Ishikawa (cell line): ENCODE measurements at regions not wholly inside any gene's neighbourhood (a gene's known extent, or its start where the extent isn't known, plus 50 kb on each side); places are given as distances from the start of the nearest gene placed in this dataset.

ENCODE experiments used
- CEBPB ChIP-seq: IDR thresholded peaks from 2 replicates; pipeline ENCODE4 v1.6.1; 2012
- CREB1 ChIP-seq: IDR thresholded peaks from 2 replicates; pipeline ENCODE4 v1.6.1; 2012; ENCODE audit warnings: low read depth
- EGR1 ChIP-seq: IDR thresholded peaks from 2 replicates; pipeline ENCODE4 v1.6.1; 2012
- EP300 ChIP-seq: IDR thresholded peaks from 2 replicates; pipeline ENCODE4 v1.6.1; 2012; ENCODE audit warnings: borderline replicate concordance
- FOXM1 ChIP-seq: IDR thresholded peaks from 2 replicates; pipeline ENCODE4 v1.6.1; 2012; ENCODE audit warnings: low read depth, borderline replicate concordance
- MAX ChIP-seq: IDR thresholded peaks from 2 replicates; pipeline ENCODE4 v1.6.1; 2012
- NFIC ChIP-seq: IDR thresholded peaks from 2 replicates; pipeline ENCODE4 v1.6.1; 2012
- RAD21 ChIP-seq: IDR thresholded peaks from 2 replicates; pipeline ENCODE4 v1.6.1; 2012; ENCODE audit warnings: low read depth
- REST ChIP-seq: IDR thresholded peaks from 2 replicates; pipeline ENCODE4 v1.6.1; 2012; ENCODE audit warnings: low read depth, mild to moderate bottlenecking
- TCF12 ChIP-seq: IDR thresholded peaks from 2 replicates; pipeline ENCODE4 v1.6.1; 2012; ENCODE audit warnings: low read depth
- TEAD4 ChIP-seq: IDR thresholded peaks from 2 replicates; pipeline ENCODE4 v1.6.1; 2012
- TF ChIP-seq, protein P1 (sequence below): IDR thresholded peaks from 2 replicates; pipeline ENCODE4 v1.6.1; 2012

GRCh38 chr22:49107561-49107960 is 720.1 kb downstream of the BRD1 start:
- TF ChIP-seq CREB1 (no peak), MAX (no peak), REST (no peak), FOXM1 (no peak), CEBPB (no peak), TEAD4 (no peak), RAD21 (no peak), TCF12 (no peak), EGR1 (no peak), NFIC (no peak), EP300 (no peak)
- TF ChIP-seq, protein P1, sequence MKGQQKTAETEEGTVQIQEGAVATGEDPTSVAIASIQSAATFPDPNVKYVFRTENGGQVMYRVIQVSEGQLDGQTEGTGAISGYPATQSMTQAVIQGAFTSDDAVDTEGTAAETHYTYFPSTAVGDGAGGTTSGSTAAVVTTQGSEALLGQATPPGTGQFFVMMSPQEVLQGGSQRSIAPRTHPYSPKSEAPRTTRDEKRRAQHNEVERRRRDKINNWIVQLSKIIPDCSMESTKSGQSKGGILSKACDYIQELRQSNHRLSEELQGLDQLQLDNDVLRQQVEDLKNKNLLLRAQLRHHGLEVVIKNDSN = no peak
